GDM1 (cell line): ENCODE measurements at regions not wholly inside any gene's neighbourhood (a gene's known extent, or its start where the extent isn't known, plus 50 kb on each side); places are given as distances from the start of the nearest gene placed in this dataset.
"Not testable (repeated sequence)": the region's sequence is repeated elsewhere in the genome, so short reads cannot be mapped to it uniquely, and the experiment has no call there.

ENCODE experiments used
- DNase-seq: peaks from one replicate; lab custom pipeline; 2025; lab: John Stamatoyannopoulos, UW

DNA sequence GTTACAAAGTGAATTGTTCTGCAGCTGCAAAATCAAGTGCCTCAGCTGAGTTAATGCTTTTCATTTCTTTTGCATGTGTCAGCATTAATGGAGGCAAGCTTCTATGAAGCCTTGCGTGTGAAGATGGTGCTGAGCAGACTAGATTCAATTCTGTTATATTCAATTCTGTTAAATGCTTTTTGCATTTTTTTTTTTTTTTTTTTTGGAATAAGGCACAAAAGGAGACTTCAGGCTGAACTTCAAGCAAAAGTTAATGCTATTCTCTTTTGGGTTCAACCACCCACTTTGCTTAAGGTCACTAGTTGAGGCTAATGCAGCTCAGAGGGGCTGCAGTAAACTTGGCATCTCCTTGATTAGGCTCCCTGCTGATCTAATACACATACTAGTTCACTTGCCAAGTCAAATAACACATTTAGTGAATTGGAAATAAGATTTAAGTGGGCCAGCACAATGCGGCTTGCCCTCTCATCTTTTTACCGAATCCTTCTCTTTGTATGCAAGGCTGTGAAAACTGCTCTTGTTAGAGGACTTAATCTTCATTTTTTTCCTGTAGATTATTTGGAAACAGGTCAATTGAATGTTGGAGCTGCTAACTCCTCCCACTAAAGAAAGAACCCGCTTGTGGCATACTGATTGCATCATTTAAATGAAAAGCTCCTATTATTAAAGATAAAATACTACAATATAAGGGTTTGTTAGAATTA lies 1020.2 kb downstream of the NR2F1-AS1 start:
- DNase-seq, result no peak

DNA sequence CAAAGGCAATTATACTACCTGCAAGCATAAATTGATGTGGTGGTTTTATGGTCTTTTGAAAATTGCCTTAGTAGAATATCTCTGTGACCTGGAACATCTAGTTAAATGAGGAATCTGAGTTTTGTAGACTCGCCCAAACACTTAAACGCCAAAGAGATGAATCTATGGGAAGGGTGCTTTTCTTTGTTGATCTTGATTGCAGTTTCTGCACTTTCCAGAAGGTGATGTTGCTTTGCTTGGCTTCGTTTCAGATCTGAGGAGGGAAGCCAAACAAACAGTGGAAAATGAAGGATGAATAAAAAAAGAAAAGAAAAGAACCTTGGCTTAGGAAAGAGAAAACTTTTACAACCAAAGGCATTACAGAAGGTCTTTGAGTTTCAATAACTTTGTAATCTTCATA lies 1021.2 kb downstream of the NR2F1-AS1 start:
- no peak for DNase-seq

DNA sequence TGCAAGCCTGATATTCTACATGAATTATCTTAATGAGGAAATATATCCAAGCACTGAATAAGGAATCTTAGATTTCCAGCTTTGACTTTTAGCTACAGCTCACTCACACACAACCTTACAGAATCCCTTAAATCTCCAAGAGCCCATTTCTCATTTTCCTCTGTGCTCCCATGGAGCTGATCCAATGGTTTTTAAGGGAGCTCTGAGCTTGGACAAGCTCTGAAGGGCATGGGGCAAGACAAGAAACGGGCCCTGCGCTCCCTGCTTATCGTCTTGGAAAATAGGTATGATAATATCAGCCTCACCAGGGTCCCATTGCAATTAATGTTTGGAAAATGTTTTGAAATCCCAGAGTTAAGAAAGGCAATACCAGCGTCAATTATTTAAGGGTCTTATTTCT lies 1021.7 kb downstream of the NR2F1-AS1 start:
- no peak for DNase-seq

DNA sequence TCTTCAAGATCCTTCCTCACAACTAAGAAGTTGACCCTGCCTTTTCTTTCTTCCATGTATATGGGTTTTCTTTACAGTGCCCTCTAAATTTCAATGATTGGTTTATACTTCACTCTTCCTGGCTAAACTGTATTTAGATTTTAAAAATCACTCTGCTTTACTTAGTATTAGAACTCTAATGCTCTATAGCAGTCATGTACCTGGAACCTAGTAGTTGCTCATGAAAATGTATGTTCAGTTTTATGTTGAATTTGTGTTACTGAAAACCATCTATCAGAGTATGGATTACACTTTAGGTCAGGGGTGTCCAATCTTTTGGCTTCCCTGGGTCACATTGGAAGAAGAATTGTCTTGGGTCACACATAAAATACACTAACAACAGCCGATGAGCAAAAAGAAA lies 1024.3 kb downstream of the NR2F1-AS1 start:
- no peak for DNase-seq

DNA sequence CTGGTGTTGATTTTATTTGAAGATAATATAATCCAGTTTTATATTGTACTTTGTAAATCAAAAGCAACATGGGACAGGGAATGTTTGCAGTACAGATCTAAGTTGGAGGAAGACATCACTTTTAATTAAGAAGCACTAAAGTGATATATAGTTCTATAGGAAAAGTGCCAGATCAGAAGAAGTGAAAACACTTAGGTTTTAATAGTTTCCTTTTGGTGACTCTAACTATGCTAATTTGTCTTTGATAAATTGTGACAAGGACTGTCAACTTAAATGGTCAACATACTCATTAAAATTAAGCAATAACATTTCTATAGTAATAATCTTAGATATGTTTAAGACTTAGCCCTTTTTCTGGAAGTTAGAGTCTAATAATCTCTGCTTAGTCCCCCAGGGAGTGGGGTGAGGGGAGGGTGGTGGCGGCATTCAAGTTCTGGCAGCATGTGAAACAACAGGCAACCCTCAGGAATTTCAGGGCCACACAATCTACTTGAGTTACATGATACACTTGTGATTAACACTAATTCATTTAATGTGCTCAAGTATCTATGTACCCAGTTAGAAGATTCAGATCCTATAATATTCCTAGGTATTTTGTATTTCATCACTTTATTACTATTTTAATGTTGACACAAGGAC lies 1026.5 kb downstream of the NR2F1-AS1 start:
- DNase-seq, result no peak

DNA sequence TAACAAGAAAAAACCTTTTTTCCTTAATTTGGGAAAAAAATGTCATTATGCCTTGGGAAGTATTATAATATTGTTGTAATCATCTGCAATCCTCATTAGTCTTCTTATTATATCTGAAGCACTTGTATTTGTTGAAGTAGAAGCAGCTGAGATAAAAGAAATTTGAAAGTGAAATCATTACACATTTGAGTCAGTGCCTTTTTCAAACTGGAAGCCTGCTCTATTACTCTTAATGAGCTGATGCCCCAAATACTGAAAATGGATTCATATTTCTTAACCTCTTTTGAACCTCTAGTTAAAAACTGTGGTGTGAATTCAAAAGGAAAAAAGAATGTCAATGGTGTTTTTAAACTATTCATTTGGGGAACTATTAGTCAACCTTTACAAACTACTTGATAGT lies 1027.7 kb downstream of the NR2F1-AS1 start:
- DNase-seq, result no peak

DNA sequence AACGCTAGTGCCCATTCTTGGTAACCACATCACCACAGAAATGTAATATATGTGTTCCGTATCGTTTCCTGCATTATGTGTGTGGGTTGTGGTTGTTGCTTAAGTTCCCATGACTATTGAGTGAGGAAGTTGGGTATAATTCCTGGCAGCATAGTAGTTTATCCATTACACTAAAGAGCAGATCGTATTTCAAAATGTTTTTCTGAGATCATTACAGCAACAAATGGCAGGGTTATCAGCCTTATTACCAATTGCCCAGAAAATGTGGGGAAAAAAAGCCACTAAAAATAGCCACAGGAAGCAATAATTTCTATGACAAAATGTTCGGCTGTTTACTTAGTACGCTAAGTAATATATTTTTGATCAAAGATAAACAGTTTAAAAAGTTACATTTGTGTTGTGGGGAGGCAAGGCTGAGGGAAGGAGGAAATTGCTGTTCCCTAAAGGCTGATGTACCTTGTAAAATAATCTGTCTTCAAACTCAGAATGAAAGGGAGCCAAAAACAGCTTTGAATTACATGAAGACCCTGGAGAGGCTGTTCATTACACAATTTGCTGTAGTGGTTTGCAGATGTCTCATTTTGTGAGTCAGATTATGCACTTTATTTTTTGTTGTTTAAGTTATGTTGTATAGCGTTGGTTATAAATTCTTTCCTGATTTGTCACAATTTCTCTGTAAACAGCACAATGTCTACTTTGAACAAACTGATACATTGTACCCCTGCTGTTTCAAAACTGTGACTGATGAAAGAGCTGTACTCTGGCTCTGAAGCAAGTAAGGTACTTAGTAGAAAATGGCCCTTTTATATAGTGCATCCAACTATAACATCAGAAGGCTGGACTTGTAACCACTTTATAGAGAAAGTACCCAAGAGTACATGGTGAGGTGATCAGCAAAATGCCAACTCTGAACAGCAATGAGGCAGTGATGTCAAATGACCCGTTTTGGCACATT lies 1028.5 kb downstream of the NR2F1-AS1 start:
- DNase-seq, result no peak

DNA sequence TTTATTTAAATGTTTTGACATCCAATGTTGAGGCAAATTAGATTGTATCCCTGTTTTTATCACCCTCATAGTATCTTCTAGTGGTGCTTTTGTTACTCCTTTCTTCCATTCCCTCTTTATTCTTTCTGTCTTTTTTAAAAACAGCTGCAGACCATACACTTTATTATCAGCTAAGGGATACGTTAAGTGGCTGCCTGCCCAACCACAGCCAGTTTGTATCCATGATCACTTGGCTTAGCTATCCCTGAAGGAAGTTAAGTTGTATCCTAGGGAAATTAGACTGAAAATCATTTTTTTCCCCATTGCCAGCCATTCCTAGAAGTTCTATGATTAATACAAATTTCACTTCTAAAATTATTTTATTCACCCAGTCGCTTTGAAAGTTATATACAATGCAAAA lies 1032.7 kb downstream of the NR2F1-AS1 start:
- DNase-seq, result no peak

DNA sequence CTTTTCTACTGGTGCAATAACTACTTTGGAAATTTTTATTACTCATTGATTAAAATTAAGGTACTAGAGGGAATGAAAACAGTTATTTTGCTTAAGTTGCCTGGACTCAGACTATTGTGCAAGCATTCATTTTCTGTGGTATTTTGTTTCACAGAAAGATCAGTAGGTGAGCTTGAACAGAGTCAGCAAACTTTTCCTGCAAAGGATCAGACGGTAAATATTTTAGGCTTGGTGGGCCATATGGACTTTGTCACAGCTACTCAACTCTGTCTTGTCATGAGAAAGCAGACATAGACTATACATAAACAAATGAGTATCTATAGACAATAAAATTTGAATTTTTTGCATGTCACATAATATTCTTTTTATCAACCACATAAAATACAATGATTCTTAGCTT lies 1036.4 kb downstream of the NR2F1-AS1 start:
- no peak for DNase-seq

DNA sequence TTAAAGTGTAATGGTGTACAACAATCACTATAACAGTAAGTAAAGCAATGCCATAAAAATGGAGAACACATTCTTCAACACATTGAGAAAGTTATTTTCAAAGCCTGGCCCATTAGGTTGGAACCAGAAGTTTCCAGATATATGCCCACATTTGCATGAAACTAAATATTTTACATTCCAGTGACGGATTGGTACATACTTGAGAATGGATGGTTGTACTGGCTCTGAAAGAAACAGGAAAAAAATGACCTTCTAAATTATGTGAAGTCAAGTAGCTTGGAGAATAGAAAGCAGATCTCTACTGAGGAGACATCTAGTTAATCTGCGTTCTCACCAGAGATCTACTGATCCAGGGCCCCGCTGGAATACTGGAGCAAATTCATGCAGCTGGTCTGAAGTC lies 1037.0 kb downstream of the NR2F1-AS1 start:
- DNase-seq, result no peak

DNA sequence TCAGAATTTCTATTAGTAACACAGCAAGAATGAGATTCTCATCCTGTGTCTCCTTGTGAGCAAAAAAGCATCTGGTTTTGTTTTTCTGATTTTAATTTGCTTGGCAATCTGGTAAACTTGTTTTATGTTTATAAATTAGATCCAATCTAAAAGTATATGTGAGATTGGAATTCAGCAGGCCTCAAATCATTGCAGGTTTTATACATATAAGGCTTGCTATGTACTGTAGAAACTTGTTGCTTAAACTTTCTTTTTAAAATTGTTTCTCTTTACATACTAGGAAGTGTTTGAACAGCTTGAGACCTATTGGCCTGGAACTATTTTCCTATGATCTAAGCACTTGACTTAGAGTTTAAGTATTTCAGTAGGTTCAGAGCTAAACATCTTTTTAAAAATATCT lies 1037.8 kb downstream of the NR2F1-AS1 start:
- DNase-seq, result no peak

DNA sequence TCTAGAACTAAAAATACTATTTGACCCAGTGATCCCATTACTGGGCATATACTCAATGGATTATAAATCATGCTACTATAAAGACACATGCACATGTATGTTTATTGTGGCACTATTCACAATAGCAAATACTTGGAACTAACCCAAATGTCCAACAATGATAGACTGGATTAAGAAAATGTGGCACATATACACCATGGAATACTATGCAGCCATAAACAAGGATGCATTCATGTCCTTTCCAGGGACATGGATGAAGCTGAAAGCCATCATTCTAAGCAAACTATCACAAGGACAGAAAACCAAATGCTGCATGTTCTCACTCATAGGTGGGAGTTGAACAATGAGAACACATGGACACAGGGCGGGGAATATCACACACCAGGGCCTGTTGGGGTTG lies 1039.0 kb downstream of the NR2F1-AS1 start:
- not testable (repeated sequence) for DNase-seq

DNA sequence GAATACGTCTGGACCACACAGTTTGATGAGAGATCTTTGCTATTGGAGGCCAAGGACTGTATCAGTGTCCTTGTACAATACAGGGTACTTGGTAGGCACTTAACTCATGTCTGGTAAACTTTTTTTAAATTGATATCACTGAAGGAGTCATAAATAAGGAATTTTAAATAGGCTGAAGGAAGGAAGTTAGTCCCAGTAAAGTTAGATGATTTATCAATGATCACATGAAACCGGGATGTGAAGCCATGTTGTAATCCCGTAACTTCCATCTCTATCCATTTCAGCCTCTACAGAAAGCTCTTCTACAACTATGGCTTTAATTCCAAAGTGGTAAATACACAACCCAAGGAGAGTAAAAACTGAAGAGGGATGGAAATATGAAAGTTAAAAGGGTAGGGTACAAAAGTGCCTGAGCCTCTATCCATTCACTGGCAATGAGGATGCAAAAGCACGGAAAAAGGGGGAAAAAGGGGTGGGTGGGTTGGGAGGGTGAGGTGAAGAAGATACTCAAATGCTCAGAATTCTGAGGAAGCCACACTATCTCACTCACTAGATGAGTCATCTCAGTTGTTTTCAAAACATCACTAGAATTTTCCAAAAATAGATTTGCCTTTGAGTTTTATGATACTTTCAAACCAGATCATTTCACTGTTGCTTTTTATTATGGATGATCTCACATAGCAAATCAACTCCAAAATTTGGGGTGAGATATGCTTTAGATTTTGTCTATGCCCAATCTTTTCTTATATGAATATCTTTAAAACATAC lies 1053.5 kb downstream of the NR2F1-AS1 start:
- no peak for DNase-seq

DNA sequence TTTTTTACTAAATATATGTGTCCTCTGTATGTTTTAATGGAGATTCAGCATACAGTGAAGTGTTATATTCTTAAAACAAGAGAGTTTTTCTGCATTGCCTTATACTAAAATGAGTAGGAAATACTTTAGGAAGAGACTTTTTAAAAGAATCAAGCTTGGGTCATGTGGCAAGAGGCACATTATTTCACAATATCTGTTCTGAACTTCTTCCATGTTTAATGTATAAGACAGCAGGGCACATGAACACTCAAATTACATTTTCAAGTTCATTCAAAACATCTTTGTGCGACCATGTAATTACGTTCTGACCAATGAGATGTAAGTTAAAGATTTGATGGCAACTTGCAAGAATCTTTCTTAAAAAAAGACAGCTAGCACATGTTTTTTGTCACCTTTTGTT lies 1055.9 kb downstream of the NR2F1-AS1 start:
- DNase-seq, result no peak

DNA sequence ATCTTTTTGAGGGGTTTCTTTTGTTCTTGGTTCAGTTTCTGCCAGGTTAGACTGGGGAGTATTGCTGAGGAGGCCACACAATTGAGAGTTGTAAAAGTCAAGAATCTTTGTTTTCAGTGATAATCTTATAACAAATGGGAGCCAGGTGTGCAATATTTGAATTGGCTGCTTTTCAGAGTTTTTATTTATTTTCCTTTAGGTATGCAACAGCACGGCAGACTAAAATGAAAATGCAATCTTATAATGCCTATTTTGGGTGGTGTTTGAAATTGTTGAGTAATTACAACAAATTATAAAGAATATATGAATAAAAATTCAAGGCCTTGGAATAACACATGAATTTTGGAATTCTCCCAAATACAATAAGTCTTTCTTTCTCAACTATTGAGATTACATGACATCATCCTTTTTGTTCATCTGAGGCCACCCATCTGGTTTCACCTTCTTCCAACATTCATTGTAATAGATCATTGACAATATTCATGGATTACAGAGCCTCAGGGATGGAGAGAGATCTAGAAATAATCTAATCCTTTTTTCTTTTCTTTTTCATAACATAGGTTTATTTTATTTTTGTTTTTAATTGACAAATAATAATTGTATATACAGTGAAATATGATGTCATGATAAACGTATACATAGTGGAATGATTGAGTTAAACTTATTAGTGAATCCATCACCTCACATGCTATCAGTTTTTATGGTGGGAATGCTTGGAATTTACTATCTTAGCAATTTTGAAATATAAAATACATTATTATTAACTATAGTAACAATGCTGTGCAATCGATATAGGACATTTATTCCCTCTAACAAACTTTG lies 1061.0 kb downstream of the NR2F1-AS1 start:
- DNase-seq, result no peak

DNA sequence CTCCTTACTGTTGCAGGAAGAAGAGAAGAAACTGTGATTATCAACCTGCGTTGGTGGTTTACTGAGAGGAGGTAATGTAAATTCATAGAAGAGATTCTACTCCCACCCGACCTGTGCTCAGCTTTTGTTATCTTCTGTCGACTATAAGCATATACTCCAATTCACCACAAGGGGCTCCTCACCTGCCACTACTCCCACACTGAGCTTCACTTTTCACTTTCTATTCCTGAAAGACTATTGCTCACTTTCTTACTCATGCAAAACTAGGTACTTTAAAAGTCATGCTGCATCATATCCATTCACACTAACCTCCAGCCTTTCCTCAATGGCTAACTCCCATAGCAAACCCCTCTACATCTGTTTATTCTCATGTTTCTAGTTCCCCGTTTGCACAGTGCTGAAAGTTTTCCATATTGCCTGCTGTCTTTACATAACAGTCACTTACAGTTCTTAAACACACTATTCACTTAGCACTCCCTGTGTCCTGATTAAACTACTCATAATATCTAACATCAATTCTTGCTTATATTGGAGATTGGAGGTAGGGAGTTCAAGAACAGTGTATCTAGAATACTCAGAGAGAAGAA lies 1062.6 kb downstream of the NR2F1-AS1 start:
- peak; percentile 14 for DNase-seq

DNA sequence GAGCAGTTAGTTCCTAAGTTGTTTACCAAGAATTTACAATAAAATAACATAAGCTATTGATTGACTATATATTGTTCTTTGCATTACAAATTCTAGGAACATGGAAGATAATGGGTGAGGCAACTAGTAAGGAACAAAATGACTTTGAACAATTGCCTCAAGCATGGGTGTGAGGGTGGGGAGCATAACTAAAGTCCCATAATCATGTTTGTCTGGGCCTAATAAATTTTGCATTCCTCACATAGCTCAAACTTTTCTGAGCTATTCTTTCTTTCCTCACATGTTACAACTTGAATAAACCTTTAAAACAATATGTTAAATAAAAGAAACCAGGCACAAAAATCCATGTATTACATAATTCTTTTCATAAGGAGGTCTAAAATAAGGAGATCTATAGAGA lies 1066.1 kb downstream of the NR2F1-AS1 start:
- DNase-seq, result no peak

DNA sequence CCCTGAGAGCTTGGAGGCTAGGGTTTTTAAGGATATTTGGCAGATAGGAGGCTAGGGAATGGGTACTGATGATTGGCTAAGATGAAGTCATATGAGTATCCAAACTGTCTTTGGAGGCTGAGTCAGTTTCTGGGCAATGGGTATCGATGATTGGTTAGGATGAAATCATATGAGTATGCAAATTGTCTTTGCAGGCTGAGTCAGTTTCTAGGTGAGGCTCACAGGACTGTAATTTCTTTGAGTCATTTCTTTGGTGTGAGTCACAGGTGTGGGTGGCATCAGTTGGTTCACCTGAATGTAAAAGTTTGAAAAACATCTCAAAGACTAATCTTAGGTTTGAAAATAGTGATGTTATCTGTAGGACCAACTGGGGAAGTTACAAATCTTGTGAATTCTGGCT lies 1068.0 kb downstream of the NR2F1-AS1 start:
- no peak for DNase-seq

DNA sequence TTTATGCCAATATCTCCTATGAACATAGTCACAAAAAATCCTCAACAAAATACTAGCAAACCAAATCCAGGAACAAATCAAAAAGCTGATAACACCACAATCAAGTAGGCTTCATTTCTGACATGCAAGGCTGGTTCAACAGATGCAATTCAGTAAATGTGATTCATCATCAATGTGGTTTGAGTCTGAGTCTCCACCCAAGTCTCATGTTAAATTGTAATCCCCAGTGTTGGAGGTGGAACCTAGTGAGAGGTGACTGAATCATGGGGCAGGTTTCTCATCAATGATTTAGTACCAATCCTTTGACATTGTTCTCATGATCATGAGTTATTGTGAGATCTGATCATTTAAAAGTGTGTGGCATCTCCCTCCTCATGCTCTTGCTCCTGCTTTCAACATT lies 1072.7 kb downstream of the NR2F1-AS1 start:
- DNase-seq, result no peak

DNA sequence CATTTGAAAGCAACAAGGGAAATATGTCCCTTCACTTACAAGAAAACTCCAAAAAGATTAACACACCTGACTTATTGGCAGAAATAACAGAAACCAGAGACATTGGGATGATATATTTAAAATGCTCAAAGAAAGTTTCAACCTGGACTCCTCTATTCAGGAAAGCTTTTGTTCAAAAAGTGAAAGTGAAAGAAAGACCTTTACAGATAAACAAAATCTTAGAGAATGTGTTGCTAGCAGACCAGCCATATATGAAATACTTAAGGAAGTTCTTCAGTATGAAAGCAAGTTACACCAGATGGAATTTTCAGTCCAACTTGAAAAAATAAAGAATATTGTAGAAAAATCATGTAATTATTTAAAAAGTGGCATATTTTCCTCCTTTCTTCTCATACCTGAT lies 1075.1 kb downstream of the NR2F1-AS1 start:
- DNase-seq, result no peak

DNA sequence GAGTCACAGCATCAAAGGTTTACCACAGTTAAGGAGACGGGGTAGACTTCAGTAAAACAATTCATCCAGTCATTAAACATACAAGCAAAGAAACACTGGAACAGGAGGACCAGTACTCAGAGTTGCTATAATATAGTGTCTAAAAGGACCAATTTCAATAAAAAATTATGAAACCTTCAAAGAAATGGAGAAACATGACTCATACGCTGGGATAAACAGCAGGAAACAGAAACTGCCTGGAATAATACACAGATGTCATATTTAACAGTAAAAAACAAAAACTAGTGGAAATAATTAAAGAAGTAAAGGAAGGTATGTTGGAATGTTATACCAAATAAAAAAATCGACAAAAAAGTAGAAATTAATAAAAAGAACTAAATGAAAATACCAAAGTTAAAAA lies 1075.9 kb downstream of the NR2F1-AS1 start:
- DNase-seq, result no peak
